Esophagus muscularis mucosa (tissue), 4 donors: ENCODE measurements at regions not wholly inside any gene's neighbourhood (a gene's known extent, or its start where the extent isn't known, plus 50 kb on each side); places are given as distances from the start of the nearest gene placed in this dataset.

Source experiments
- DNase-seq: peaks from one replicate; pipeline ENCODE4 v3.0.0-alpha.2; 2017; ENCODE audit errors: extremely low spot score
- H3K27ac ChIP-seq, 4 donors: fragments of 200-600 bp; sonication (generic); replicated peaks in 1 of 4; 1 replicate in 3 of 4; 2 replicates in 1 of 4; pipeline ENCODE4 v1.5.1; 2016 to 2019; ENCODE audit warnings: mild to moderate bottlenecking in 1 of 4
- H3K27me3 ChIP-seq, 4 donors: fragments of 200-600 bp; sonication (generic); one replicate each; pipeline versions ENCODE4 v1.5.1 to v1.6.0; 2016 to 2019
- H3K36me3 ChIP-seq, 4 donors: fragments of 200-600 bp; sonication (generic); one replicate each; pipeline ENCODE4 v1.5.1; 2016 to 2019
- H3K4me1 ChIP-seq, 4 donors: fragments of 200-600 bp; sonication (generic); one replicate each; pipeline ENCODE4 v1.5.1; 2016 to 2019
- H3K4me3 ChIP-seq, 4 donors: fragments of 200-600 bp; sonication (generic); 1 replicate in 2 of 4; 2 replicates in 2 of 4; pipeline ENCODE4 v1.5.1; 2016 to 2019; ENCODE audit warnings: mild to moderate bottlenecking in 4 of 4, moderate library complexity in 1 of 4
- H3K9me3 ChIP-seq, 4 donors: fragments of 200-600 bp; sonication (generic); 1 replicate in 3 of 4; 2 replicates in 1 of 4; pipeline ENCODE4 v1.5.1; 2016 to 2019
- EP300 ChIP-seq: sonication (generic); formaldehyde crosslinking; IDR thresholded peaks from one replicate; pipeline ENCODE4 v1.6.1; 2017; ENCODE audit warnings: antibody characterized with exemption
- POLR2A ChIP-seq: fragments of 450-650 bp; IDR thresholded peaks from one replicate; pipeline ENCODE4 v1.6.1; 2017; ENCODE audit warnings: antibody characterized with exemption, moderate library complexity, mild to moderate bottlenecking, low read depth
- POLR2AphosphoS5 ChIP-seq, 2 donors: sonication (generic); formaldehyde crosslinking; IDR thresholded peaks; one replicate each; pipeline ENCODE4 v1.6.1; 2017; ENCODE audit warnings: antibody characterized with exemption in 2 of 2
- WGBS: methylation state at CpG from one replicate; pipeline ENCODE4 v1.1.5; 2018; 5-methylcytosine and 5-hydroxymethylcytosine counted together
- intact Hi-C: fragments of 100-400 bp; cut with DNase I; formaldehyde crosslinking; loops from one replicate; pipeline ENCODE4 v1.15.1; 2023
- TF ChIP-seq, protein P1 (sequence below), 3 experiments: fragments of 200-600 bp in 2 of 3; fragments of 450-650 bp in 1 of 3; sonication (generic) in 2 of 3; IDR thresholded peaks; one replicate each; pipeline ENCODE4 v1.5.1; 2017 to 2019; ENCODE audit warnings: antibody characterized with exemption in 3 of 3, mild to moderate bottlenecking in 2 of 3, moderate library complexity in 1 of 3

DNA sequence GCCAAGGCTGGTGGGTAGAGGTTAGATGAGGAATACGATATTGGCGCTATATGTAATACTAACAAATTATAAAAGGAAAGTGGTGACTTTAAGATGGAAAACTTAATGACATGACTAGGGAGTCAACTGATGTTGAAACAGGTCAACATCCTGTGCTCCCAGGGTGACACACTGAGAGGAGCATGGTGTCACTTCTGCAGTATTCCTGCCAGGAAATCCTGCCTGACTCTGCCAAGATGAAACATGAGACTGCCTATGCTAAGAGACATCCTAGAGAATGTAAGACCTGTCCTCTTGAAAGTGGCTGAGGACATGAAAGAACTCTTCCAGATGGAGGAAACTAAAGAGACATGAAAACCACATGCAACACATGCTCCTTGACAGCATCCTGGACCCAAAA lies 65.0 kb upstream of the KCND3 start:
- H3K27ac ChIP-seq: no peak overlapping the region
- no peak for DNase-seq
- no peak overlapping the region for H3K4me3 ChIP-seq
- H3K4me1 ChIP-seq: peaks cover 0 to 13% (median 0%) of the 10 kb centered on the region in 4 donors
- no peaks in the 10 kb centered on the region for H3K9me3 ChIP-seq
- H3K36me3 ChIP-seq: no peaks in the 10 kb centered on the region
- 81% methylated on average over 2 of the region's 2 CpGs for WGBS
- no peaks in the 10 kb centered on the region for H3K27me3 ChIP-seq
- intact Hi-C loops: no loop called here
- TF ChIP-seq, protein P1, sequence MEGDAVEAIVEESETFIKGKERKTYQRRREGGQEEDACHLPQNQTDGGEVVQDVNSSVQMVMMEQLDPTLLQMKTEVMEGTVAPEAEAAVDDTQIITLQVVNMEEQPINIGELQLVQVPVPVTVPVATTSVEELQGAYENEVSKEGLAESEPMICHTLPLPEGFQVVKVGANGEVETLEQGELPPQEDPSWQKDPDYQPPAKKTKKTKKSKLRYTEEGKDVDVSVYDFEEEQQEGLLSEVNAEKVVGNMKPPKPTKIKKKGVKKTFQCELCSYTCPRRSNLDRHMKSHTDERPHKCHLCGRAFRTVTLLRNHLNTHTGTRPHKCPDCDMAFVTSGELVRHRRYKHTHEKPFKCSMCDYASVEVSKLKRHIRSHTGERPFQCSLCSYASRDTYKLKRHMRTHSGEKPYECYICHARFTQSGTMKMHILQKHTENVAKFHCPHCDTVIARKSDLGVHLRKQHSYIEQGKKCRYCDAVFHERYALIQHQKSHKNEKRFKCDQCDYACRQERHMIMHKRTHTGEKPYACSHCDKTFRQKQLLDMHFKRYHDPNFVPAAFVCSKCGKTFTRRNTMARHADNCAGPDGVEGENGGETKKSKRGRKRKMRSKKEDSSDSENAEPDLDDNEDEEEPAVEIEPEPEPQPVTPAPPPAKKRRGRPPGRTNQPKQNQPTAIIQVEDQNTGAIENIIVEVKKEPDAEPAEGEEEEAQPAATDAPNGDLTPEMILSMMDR (IDR thresholded peaks at IDR 0.05): no peak
- TF ChIP-seq POLR2A: no peak
- no peak for TF ChIP-seq EP300
- no peak for TF ChIP-seq POLR2AphosphoS5 (IDR thresholded peaks at IDR 0.05)

DNA sequence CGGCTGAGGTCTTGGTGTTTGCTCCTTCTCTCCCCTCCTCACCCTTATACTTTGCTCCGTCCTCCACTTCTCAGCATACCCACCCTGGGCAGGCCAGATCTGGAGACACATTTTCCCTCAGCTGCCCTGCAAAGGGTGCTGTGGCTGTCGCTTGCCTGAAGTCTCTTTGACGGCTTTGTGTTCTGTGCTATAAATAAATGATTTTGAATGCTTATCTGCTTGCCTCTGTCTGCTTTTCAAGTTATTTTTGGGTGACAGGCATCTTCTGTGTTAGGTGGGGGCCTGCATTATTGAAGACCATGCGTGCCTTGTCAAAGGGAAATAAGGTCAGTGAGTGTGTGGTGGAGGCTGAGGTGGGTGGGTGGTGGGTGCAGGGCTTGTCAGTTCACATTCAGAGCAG lies 66.9 kb upstream of the KCND3 start:
- Histone ChIP-seq H3K4me3 (no peak overlapping the region), H3K4me1 (peaks cover 0 to 13% (median 0%) of the 10 kb centered on the region in 4 donors), H3K27me3 (no peaks in the 10 kb centered on the region), H3K27ac (no peak overlapping the region), H3K9me3 (no peaks in the 10 kb centered on the region), H3K36me3 (no peaks in the 10 kb centered on the region)
- WGBS: 74% methylated on average over 5 of the region's 5 CpGs
- no peak for DNase-seq
- intact Hi-C loops: no loop called here
- TF ChIP-seq POLR2AphosphoS5 (IDR thresholded peaks at IDR 0.05): no peak
- TF ChIP-seq, protein P1 (IDR thresholded peaks at IDR 0.05): no peak
- no peak for TF ChIP-seq EP300
- no peak for TF ChIP-seq POLR2A

DNA sequence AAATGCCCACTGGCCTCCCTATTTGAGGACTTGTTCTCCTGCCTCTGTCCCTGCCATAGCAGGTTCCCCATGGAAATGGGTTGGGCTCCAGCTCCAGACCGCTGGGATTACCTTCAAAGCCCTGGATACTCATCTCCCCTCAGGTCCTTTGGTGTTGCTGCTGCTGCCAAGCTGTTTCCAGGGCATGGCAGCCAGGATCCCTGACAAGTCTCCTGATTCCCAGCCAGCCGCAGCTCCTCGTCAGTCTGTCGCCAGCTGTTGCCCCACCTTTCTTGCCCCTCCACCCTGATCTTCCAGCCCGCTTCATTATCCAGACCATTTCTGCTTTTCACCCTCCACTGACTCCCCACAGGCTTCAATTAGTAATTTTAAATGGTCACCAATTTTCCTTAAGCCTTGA lies 68.3 kb upstream of the KCND3 start:
- DNase-seq: no peak
- no peak for TF ChIP-seq POLR2A
- TF ChIP-seq, protein P1 (IDR thresholded peaks at IDR 0.05): no peak
- TF ChIP-seq POLR2AphosphoS5 (IDR thresholded peaks at IDR 0.05): no peak
- no peak for TF ChIP-seq EP300
- H3K9me3 ChIP-seq: no peaks in the 10 kb centered on the region
- H3K4me3 ChIP-seq: no peak overlapping the region
- H3K27me3 ChIP-seq: no peaks in the 10 kb centered on the region
- intact Hi-C loops: no loop called here
- no peaks in the 10 kb centered on the region for H3K36me3 ChIP-seq
- no peak overlapping the region for H3K27ac ChIP-seq
- WGBS: 80% methylated on average over 5 of the region's 5 CpGs
- peaks cover 0 to 13% (median 0%) of the 10 kb centered on the region in 4 donors for H3K4me1 ChIP-seq

DNA sequence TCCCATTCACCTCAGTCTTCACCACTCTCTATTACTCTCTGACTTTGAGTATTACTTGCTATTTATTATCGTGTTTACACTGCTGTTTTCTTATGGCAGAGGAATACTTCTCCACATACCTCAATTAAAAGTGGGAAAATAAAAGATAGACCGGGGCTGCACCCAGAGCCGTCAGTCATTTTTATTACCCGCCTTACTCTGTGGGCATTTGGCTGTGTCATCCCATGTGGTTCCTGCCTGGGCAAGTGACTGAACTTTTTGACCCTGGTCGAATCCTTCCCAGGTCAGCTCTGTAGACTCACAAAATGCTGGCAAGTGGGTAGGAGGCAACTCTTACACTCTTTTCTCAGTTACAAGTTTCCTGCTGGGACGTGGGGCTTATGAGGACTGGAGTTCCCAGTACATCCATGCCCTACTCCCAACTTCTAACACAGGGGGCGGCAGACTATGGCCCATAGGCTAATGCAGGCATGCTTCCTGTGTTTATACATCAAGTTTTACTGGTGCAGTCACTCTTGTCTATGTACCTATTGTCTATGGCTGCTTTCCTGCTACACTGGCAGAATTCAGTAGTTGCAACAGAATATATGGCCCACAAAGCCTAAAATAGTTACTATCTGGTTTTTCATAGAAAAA lies 69.5 kb upstream of the KCND3 start:
- no peak overlapping the region for H3K27ac ChIP-seq
- H3K9me3 ChIP-seq: no peaks in the 10 kb centered on the region
- no peaks in the 10 kb centered on the region for H3K36me3 ChIP-seq
- no peak for TF ChIP-seq EP300
- no peak for TF ChIP-seq POLR2AphosphoS5 (IDR thresholded peaks at IDR 0.05)
- TF ChIP-seq POLR2A: no peak
- H3K27me3 ChIP-seq: no peaks in the 10 kb centered on the region
- no peak overlapping the region for H3K4me3 ChIP-seq
- peaks cover 0 to 13% (median 0%) of the 10 kb centered on the region in 4 donors for H3K4me1 ChIP-seq
- intact Hi-C loops: no loop called here
- WGBS: 76% methylated on average over 7 of the region's 7 CpGs
- DNase-seq: no peak

DNA sequence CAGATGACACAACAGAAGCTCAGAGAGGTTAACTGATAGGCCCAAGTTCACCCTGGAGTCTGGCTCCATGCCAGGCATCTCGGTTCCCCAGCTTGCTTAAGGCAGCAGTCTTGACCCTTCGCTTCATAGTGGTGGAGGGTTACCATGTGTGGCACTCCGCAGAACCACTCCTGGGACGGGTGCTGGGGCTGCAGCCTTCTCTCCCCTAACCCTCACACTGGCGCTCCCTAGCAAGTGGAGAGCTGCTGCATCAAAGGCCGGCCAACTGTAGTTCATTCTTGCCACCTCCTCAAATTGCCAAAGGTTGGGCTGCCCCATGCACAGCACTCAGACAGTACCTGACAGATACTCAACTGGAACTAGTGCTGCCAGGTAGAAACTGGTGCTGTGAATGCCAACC lies 70.2 kb upstream of the KCND3 start:
- no peak for DNase-seq
- Histone ChIP-seq H3K27ac (no peak overlapping the region), H3K27me3 (peaks cover 0 to 5% (median 0%) of the 10 kb centered on the region in 4 donors), H3K9me3 (no peaks in the 10 kb centered on the region), H3K4me3 (no peak overlapping the region), H3K36me3 (no peaks in the 10 kb centered on the region), H3K4me1 (peaks cover 0 to 8% (median 0%) of the 10 kb centered on the region in 4 donors)
- 74% methylated on average over 6 of the region's 6 CpGs for WGBS
- intact Hi-C loops: no loop called here
- no peak for TF ChIP-seq POLR2A
- TF ChIP-seq, protein P1 (IDR thresholded peaks at IDR 0.05): no peak
- TF ChIP-seq POLR2AphosphoS5 (IDR thresholded peaks at IDR 0.05): no peak
- no peak for TF ChIP-seq EP300
